Panc1 (cell line): ENCODE measurements at regions not wholly inside any gene's neighbourhood (a gene's known extent, or its start where the extent isn't known, plus 50 kb on each side); places are given as distances from the start of the nearest gene placed in this dataset.

ENCODE experiments used
- ATAC-seq: fragments of 200-7000 bp; cut with Tn5 transposase; 2 replicates; pipeline ENCODE4 v1.9.1; 2020; ENCODE audit warnings: mild to moderate bottlenecking, moderate library complexity
- BruUV-seq: library from RNA; stranded (reverse); fragments of 400-500 nt; replicated peaks from 2 replicates; lab custom pipeline; 2021; lab: Mats Ljungman, UMichigan
- CTCF ChIA-PET: fragments of 300-600 bp; sonication (Branson Sonifier 250); formaldehyde crosslinking; loops from one replicate; lab custom pipeline; 2022; ENCODE audit warnings: antibody characterized with exemption; lab: Charles Lee
- POLR2A ChIA-PET: fragments of 300-600 bp; sonication (Branson Sonifier 250); formaldehyde crosslinking; loops from one replicate; lab custom pipeline; 2022; ENCODE audit warnings: antibody characterized with exemption; lab: Charles Lee
- DNase-seq: peaks from one replicate; pipeline ENCODE4 v3.0.0-alpha.2; 2010; ENCODE audit warnings: low read depth, low spot score
- H3K27ac ChIP-seq: 2 replicates; pipeline ENCODE4 v1.5.1; 2011; ENCODE audit warnings: mild to moderate bottlenecking, low read length, inconsistent platforms
- H3K27me3 ChIP-seq: fragments of 200-500 bp; sonication (Bioruptor generic); 2 replicates; pipeline ENCODE4 v1.6.0; 2014; ENCODE audit warnings: low read length, inconsistent platforms; ENCODE audit not compliant: control insufficient read depth, insufficient read depth
- H3K36me3 ChIP-seq: fragments of 200-500 bp; sonication (Bioruptor generic); 2 replicates; pipeline ENCODE4 v1.5.1; 2014; ENCODE audit warnings: inconsistent platforms, mild to moderate bottlenecking, low read length, moderate library complexity; ENCODE audit not compliant: control insufficient read depth, insufficient read depth
- H3K4me1 ChIP-seq: 2 replicates; pipeline ENCODE4 v1.5.1; 2011; ENCODE audit warnings: inconsistent platforms, mild to moderate bottlenecking, low read length, moderate library complexity; ENCODE audit not compliant: control insufficient read depth, insufficient read depth
- H3K4me3 ChIP-seq, 2 experiments: 2 replicates each; pipeline ENCODE4 v1.5.1; 2011 to 2012; ENCODE audit warnings: low read depth in 2 of 2, low read length in 2 of 2, mild to moderate bottlenecking in 2 of 2, inconsistent platforms in 1 of 2, moderate library complexity in 1 of 2
- H3K9me3 ChIP-seq: fragments of 200-500 bp; sonication (Bioruptor generic); 2 replicates; pipeline ENCODE4 v1.5.1; 2014; ENCODE audit warnings: low read depth, mild to moderate bottlenecking, inconsistent platforms, low read length, moderate library complexity; ENCODE audit not compliant: control insufficient read depth, insufficient read depth
- POLR2AphosphoS5 ChIP-seq: IDR thresholded peaks from 2 replicates; pipeline ENCODE4 v1.6.1; 2012; ENCODE audit warnings: mild to moderate bottlenecking, low read depth, low read length, moderate library complexity
- REST ChIP-seq, 2 experiments: IDR thresholded peaks; 2 replicates each; pipeline ENCODE4 v1.6.1; 2011 to 2012; ENCODE audit warnings: low read depth in 2 of 2, control low read depth in 1 of 2, low read length in 1 of 2, mild to moderate bottlenecking in 1 of 2, moderate library complexity in 1 of 2; ENCODE audit not compliant: insufficient read depth in 1 of 2
- SIN3A ChIP-seq: IDR thresholded peaks from 2 replicates; pipeline ENCODE4 v1.6.1; 2012; ENCODE audit warnings: low read depth, mild to moderate bottlenecking, low read length, moderate library complexity, borderline replicate concordance; ENCODE audit not compliant: insufficient read depth
- TCF7L2 ChIP-seq: IDR thresholded peaks from 2 replicates; pipeline ENCODE4 v1.6.1; 2011; ENCODE audit warnings: mild to moderate bottlenecking, low read depth, low read length, inconsistent platforms
- in situ Hi-C: cut with HindIII; loops from 2 replicates; pipeline ENCODE4 v1.10.0; 2016; ENCODE audit warnings: low sequenced_read_pairs, low pct_unique_long_range_greater_than_20kb
- intact Hi-C: fragments of 100-400 bp; cut with micrococcal nuclease; formaldehyde crosslinking; loops from one replicate; pipeline ENCODE4 v1.10.0; 2022; ENCODE audit not compliant: unreplicated experiment
- TF ChIP-seq, protein P1 (sequence below): fragments of 450-650 bp; IDR thresholded peaks from 2 replicates; pipeline ENCODE4 v1.5.1; 2017; ENCODE audit warnings: mild to moderate bottlenecking

- intact Hi-C loops: no loop called here
- no TSS peak for BruUV-seq
- ChIA-PET POLR2A (interaction anchor here (0.6 kb wide), 1 partner anchor 134 kb away, joined by 4 read pairs; no protein-coding TSS in a partner anchor), CTCF (no interaction called here)
- no peaks in the 10 kb centered on the region for H3K36me3 ChIP-seq
- H3K27me3 ChIP-seq: no peaks in the 10 kb centered on the region
- no peak overlapping the region for H3K4me3 ChIP-seq
- ATAC-seq (no peak), DNase-seq (no peak)
- in situ Hi-C loops: no loop called here
- no peak for TF ChIP-seq TCF7L2
- no peaks in the 10 kb centered on the region for H3K4me1 ChIP-seq
- no peak overlapping the region for H3K27ac ChIP-seq
- no peaks in the 10 kb centered on the region for H3K9me3 ChIP-seq
Observed at GRCh38 chr2:34288016-34288415, 688.9 kb upstream of the FAM98A start.

GRCh38 chr2:34280606-34281005, 681.5 kb upstream of the FAM98A start:
- ChIA-PET CTCF (no interaction called here), POLR2A (no interaction called here)
- H3K27ac ChIP-seq: no peak overlapping the region
- H3K27me3 ChIP-seq: no peaks in the 10 kb centered on the region
- no peak for TF ChIP-seq REST (IDR thresholded peaks at IDR 0.05; ENCODE audit: insufficient read depth in 1 of 2, low read depth in 2 of 2, low read length in 1 of 2)
- no peak for TF ChIP-seq SIN3A
- no peak for TF ChIP-seq TCF7L2
- no peak for TF ChIP-seq POLR2AphosphoS5
- TF ChIP-seq, protein P1, sequence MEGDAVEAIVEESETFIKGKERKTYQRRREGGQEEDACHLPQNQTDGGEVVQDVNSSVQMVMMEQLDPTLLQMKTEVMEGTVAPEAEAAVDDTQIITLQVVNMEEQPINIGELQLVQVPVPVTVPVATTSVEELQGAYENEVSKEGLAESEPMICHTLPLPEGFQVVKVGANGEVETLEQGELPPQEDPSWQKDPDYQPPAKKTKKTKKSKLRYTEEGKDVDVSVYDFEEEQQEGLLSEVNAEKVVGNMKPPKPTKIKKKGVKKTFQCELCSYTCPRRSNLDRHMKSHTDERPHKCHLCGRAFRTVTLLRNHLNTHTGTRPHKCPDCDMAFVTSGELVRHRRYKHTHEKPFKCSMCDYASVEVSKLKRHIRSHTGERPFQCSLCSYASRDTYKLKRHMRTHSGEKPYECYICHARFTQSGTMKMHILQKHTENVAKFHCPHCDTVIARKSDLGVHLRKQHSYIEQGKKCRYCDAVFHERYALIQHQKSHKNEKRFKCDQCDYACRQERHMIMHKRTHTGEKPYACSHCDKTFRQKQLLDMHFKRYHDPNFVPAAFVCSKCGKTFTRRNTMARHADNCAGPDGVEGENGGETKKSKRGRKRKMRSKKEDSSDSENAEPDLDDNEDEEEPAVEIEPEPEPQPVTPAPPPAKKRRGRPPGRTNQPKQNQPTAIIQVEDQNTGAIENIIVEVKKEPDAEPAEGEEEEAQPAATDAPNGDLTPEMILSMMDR: no peak
- H3K36me3 ChIP-seq: no peaks in the 10 kb centered on the region
- no peak for ATAC-seq
- BruUV-seq: no TSS peak
- no peak for DNase-seq
- in situ Hi-C loops (no loop called here), intact Hi-C loops (no loop called here)
- H3K4me1 ChIP-seq: no peaks in the 10 kb centered on the region
- H3K9me3 ChIP-seq: peaks cover 3% of the 10 kb centered on the region; the same call in 1 of the 2 replicates
- no peak overlapping the region for H3K4me3 ChIP-seq

- TF ChIP-seq REST (IDR thresholded peaks at IDR 0.05; ENCODE audit: insufficient read depth in 1 of 2, low read depth in 2 of 2, low read length in 1 of 2): no peak
- TF ChIP-seq SIN3A: no peak
- no peak for TF ChIP-seq TCF7L2
- TF ChIP-seq, protein P1: no peak
- no peak for TF ChIP-seq POLR2AphosphoS5
- in situ Hi-C loops (no loop called here), intact Hi-C loops (no loop called here)
- 0 out of 2 replicates have a peak, but pooled peaks cover 2% of the 10 kb centered on the region for H3K9me3 ChIP-seq
- ATAC-seq (no peak), DNase-seq (no peak)
- CTCF ChIA-PET: no interaction called here
- H3K4me1 ChIP-seq: no peaks in the 10 kb centered on the region
- POLR2A ChIA-PET: no interaction called here
- H3K36me3 ChIP-seq: no peaks in the 10 kb centered on the region
- no peak overlapping the region for H3K27ac ChIP-seq
- no TSS peak for BruUV-seq
- H3K4me3 ChIP-seq: no peak overlapping the region
- H3K27me3 ChIP-seq: no peaks in the 10 kb centered on the region
Observed at GRCh38 chr2:34266908-34267697, 668.0 kb upstream of the FAM98A start.
